NCI-H446 (cell line): ENCODE measurements at regions not wholly inside any gene's neighbourhood (a gene's known extent, or its start where the extent isn't known, plus 50 kb on each side); places are given as distances from the start of the nearest gene placed in this dataset.
"Not testable (repeated sequence)": the region's sequence is repeated elsewhere in the genome, so short reads cannot be mapped to it uniquely, and the experiment has no call there.

Experiments used
- DNase-seq, 2 experiments: peaks; one replicate each; lab custom pipeline; 2025; lab: John Stamatoyannopoulos, UW

DNA sequence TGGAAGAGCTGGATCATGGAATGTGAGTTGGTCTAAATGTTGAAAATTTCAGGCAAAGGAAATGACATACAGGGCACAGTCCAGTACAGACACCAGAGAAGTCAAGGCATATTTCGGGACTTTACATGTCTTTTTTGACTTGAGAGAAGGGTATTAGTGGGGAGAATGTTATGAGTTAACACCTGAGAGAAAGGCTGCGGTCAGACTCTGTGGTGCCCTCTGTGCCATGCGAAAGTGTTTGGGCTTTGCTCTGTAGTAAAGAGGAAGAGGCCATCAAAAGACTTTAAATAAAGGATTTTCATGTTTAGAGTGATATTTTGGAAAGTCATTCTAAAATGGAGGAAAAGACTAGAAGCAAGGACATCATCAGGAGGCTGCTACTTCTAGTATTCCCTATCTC is 607.4 kb downstream of the CCSER2 start:
- DNase-seq: no peak

DNA sequence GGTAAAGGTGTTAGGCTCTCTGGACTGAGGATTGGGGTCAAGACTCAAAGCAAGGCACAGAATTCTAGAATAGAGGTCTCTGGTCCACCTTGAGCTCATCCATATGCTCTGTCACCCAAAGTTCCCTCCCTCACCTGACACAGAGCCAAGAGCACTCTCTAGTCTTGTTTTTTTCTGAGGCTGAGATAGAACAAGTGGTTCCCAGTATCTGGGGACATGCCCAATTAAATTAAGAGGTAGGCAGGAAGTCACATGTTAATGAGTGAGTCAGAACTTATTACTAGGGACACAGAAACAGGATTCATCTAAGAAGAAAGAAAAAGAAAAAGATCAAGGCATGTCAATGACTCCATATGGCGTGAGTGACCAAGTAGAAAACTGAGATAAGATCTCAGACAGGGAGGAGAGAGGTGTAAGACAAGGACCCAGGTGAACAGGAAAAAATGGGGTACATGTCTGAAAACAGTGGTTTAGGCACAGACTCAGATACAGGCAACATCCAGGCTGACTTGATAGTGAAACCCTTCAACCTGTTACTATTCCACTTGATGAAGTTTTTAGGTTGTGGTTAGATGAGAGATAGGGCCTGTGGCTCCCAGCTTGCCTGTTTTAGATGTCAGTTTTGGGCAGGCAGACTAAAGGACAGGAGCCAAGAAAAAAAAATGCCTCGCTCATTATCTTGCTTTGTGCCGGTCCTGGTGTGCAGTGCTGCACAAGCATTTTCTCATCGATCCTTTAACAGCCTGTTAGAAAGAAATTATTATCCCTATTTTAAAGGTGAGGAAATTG is 609.9 kb downstream of the CCSER2 start:
- no peak for DNase-seq

DNA sequence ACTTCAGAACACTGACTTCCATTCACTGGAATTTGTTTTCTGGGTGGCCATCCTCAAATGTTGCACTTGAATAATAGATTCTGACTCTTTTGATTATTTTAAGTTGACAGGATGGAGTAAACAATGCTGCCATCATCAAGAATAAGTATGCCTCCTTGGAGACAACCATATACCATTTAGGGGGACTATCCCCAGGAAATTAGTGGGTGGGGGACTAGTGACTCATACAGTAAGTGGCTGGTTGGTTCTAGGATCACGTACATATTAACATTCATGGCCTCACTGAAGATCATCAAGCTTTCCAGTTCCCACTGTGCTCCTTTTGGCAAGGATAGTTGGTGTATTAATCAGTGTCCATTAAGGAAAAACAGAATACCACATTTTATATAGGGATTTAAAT is 615.2 kb downstream of the CCSER2 start:
- DNase-seq: no peak

DNA sequence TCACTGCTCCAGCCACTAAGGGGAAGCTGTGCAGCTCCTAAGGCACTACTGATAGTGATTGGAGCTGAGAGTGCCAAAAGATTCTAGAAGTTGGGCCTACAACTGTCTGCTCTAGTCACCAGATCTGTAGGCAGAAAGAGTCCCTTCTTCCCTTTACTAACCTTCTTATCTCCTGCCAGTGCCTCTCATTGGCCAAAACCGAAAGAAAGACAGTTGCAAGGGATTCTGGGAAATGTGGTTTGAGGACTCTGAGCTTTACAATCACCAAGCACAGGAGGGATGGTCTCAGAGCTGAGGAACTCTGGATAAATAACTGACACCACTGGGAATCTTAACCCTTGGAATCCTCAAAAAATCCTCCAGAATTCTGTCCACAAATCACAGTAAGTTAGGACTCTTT is 615.8 kb downstream of the CCSER2 start:
- DNase-seq: no peak

DNA sequence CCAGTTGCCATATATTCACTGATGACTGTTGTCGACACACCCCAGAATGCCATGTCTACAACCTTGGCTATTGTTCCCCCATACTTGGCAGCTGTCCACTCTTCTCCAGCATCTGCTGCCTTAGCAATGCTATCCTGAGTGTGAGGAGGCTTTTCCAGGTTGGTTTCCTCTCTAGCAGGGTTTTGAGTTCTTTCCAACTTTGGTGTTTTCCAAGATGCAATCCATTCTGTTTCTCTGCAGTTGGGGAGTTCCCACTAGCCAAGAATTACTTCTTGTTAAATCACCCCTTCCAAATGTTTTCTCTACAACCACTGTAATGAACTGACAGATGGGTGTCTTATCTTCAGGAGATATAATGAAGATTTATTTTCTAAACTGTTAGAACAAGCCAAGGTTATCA is 617.4 kb downstream of the CCSER2 start:
- DNase-seq: peak; percentile 3 to 87

DNA sequence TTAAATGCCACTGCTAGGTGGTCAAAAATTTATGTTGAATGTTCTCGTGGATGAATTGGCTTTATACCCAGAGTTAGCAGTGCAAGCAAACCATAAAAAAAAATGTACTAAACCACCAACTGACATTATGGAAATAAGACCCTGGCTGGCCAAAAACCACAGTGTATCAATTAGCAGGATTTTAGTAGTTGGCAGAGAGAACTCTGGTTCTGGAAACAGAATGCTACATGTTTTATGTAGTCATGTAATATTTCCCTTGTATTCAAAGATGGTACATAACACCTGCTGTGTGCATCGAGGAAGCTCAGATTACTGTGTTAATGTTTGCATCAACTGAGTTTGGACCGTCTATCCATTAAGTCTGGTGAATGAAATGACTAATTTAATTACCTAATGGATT is 618.5 kb downstream of the CCSER2 start:
- peak; percentile 44 to 76 for DNase-seq

DNA sequence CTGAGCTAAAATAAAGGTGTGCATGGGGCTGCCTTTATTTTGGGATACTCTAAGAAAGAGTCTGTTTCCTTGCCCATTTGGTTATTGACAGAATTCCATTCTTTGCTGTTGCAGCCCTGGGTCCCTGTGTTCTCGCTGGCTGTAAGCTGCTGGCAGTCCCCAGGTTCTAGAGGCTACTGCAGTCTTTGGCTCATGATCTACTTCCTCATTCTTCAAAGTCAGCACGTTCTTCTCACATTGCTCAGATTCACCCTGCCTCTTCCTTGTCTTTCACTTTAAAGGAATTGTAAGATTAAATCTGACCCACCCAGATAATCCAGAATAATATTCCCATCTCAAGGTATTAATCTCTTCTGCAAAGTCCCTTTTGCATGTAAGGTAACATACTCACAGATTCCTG is 620.3 kb downstream of the CCSER2 start:
- no peak for DNase-seq

DNA sequence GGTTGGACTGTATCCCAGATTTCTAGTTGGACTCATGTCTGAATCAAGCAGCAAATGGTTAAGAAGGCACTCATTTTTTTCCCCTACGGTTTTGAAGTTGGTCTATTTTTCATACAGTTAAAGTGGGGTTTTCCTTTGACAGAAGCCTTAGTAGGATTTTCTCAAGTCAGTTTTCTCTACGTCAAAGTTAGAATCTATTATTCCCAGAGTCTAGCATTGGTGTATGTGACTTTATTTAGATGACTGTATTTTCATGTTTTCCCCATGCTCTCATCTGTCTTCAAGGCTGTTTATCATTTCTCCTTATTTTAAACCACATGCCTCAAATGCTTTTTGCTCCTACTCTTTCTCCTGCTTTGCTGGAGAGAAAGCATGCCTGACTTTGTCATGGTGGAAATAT is 623.2 kb downstream of the CCSER2 start:
- no peak for DNase-seq

DNA sequence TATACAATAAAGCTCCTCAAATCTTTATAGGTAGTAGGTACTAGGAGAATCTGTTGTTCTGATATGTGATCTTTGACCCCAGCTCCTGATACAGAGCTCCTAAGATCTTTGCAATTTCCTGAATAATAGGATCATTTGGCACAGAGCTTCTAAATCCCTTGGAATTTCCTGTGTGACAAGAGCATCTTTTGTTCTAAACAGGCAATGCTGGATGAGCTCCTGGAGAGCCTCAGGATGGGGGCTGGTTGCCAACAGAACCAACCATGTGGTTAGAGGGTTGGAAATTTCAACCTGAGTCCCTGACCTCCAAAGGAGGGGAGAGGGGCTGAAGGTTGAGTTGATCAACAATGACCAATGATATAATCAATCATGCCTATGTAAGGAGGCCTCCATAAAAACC is 629.0 kb downstream of the CCSER2 start:
- no peak for DNase-seq

DNA sequence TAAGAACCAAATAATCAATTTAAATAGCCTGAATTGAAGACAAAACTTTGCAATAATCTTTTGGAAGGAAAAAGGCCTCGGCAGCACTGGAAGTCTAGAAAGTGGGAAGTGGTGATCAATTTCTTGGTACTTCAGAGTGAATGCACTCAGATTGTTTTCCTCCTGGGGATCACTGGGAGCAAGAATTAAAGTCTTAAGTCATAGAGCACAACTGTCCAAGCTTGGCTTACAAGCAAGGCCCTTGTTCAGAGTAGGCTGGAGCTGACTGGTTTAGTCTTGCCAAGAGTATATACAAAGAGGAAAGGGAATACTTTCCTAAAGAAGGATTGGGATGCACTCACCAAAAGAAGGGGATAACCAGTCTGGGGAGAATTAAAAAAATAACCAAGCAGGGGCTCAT is 637.1 kb downstream of the CCSER2 start:
- DNase-seq: no peak

DNA sequence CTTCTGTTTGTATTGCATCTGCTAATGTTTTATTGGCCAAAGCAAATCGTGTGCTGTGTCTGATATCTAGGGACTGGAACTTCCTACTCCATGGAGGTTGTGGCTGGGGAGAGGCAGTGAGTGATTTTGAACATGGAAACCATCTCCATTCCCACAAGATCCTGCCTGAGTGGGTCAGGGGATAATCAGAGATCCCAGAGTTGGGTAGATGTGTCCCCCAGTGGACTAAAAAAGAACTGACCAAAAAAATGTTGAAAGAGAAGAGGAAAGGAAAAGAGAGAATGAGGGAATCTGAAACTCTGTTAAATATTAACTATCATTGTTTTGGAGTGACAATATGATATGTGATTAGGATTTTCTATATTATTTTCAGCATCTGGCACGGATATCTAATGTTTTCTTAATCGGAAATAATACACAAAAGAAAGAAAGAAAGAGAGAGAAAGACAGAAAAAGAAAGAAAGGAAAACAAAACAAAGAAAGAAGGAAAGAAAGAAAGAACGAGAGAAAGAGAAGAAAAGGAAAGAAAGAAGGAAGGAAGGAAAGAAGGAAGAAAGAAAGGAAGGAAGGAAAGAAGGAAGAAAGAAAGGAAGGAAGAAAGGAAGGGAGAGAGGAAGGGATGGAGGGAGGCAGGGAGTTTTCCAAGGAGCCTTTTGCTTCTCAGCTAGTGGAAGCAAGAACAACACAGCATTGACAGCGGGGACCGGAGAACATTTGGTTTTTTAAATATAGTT is 638.5 kb downstream of the CCSER2 start:
- no peak for DNase-seq

DNA sequence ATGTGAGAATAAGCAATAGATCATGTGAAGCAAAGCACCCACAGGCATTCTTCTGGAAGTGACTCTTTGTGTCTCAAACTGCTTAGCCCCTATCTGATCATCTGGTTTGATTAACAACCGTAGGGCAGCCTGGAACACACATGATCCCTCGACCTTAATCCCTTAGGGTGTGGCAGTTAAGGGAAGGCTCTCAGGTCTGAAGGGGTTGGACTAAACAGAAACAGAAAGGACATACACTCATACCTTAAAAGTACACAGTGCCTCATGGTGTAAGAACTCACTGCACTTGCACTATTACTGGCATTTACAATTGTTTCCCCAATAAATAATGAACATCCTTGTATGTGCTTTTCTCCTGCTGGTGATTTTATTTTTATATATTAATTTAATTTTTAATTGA is 640.9 kb downstream of the CCSER2 start:
- DNase-seq: not testable (repeated sequence)

DNA sequence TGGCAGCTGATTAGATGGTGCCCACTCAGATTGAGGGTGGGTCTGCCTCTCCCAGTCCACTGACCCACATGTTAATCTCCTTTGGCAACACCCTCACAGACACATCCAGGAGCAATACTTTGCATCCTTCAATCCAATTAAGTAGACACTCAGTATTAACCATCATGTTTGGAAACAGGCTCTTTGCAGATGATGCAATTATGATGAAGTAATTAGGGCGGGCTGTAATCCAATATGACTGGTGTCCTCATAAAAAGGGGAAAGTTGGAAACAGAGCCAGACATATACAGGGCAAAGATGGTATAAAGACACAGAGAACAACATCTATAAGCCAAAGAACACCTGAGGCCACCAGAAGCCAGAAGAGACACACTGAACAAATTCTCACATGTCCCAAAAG is 658.6 kb downstream of the CCSER2 start:
- no peak for DNase-seq

DNA sequence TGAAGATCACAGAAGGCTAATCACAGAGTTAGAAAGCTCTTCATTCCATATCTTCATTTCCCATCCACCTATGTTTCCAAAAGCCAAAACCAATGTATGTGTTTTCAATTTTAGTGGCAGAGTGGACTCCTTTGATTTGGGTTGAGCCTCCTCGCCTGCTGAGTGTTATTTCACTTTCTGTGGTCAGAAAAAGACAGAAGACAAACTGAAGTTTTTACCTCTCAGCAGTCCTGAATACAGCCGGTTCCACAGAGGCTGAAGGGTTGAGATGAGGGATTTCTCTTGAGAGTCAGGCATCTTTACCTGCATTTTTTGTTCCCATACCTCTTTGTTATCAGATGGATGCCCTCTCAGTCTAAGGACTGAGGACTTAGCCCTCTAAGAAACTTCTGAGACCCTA is 659.6 kb downstream of the CCSER2 start:
- DNase-seq: no peak

DNA sequence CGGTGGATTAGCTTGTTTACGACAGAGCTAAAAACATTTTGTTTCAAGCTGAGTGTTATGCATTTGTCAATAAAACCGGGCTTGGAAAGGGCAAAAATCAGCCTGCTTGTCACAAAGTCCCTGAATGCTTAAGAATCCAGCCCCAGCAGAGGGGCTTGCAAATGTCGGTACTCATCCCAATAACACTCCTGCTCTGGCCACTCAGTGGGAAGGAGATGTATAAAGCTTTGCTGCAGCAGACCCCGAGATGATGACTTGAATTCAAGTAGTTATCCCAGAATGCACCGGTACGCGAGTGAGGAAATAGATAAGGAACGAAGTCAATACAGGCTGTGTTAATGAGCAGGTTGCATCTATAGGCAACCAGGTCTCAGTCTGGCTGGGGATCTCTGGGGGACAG is 662.3 kb downstream of the CCSER2 start:
- no peak for DNase-seq

DNA sequence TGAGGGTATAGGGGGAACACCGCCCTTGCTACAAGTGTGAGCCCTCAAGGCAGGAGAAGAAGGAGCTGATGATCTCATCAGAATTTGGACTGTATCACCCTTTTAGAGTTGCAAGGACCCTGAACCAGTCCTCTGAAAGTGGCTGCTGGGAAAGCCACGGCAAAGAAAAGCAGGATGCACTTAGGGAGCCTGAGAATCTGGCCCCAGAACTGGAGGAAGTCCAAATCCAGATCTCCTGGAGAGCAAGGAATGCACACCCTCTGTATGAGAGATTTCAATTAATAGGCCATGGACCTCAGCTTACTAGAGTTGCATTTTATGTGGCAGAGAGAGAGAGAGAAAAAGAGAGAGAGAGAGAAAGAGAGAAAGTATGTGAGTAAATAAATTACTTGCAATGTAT is 662.9 kb downstream of the CCSER2 start:
- no peak for DNase-seq

DNA sequence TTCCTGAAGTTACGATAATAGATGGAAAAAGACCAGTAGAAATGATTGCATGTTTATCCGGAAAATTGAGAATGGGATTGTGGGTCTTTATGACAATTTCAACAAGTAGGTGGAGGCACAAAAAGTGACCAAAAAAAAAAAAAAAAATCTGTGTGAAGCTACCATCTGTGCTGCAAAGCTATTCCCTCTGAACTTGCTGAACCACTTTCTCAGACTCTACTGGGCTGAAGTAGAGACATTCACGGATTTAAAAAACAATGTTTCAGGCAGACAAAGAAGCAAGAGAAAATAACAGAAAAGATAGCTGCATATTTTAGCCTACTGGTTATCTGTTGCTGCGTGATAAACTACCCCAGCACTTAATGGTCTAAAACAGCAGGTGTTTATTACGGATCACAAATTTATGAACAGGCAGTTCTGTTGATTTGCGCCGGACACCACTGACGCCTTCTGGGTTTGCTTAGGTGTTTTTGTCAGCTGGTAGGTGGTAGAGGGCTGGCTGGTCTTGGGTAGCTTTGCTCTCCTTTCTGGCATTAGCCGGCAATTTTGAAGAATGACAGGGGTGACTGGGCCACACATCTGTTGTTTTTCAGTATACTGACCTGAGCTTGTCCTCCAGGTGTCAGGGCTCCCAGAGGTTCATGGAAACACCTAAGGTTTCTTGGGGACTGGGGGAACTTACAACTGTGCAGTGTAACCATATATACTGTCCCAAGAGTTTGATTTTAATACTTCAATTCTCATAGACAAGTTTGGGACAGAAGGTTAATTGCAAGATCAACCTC is 665.1 kb downstream of the CCSER2 start:
- no peak for DNase-seq

DNA sequence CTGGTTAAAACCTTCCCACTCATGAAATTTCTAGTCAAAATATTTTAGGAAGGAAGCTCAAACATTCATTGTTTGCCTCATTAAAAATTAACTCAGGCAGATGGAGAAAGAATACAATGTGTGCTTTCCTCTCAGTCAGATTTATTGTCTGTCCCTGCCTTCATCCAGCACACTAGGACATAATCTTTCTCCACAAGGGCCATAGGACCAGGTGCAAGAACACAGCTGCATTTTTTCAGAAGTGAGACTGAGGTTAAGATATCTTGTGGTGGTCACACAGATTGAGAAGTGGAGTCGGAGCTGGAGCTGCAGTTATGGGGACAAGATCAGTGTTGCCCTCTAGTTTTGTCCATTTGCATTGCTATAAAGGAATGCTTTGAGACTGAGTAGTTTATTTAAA is 666.3 kb downstream of the CCSER2 start:
- DNase-seq: no peak

DNA sequence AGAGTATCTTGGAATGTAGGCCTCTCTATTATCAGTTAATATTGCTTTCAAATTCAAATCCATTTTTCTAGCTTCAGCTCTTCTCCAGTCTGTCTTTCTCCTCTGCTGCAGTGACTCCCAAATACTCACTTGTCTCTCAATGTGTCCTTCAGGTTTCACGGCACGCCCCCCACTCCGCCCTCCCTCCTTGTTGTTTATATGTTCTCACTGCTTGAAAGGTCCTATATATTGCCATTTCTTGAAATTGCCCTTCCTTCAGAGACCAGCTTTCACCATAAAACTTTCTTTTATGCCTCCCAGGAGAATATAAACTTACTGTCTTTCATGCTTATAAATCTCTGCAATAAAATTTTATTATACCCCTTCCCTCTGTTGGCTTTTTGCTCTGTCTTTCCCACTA is 668.2 kb downstream of the CCSER2 start:
- DNase-seq: no peak

DNA sequence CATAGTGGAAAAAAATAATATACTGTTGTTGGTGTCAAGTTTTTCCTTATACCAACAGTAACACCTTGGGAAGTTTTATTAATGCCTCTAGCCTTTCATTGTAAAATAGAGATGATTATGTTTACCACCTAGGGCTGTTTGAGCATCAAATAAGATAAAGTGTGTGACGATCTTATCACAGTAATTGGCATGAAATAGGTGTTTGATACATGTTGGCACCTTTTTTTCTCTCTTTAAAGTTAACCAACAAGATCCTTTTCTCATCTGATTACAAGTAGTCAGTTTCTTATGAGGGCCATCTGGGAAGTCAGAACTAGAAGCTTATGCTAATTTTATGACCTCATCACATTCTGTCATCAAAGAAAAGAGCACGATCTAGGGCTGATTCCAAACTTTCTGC is 669.5 kb downstream of the CCSER2 start:
- no peak for DNase-seq

DNA sequence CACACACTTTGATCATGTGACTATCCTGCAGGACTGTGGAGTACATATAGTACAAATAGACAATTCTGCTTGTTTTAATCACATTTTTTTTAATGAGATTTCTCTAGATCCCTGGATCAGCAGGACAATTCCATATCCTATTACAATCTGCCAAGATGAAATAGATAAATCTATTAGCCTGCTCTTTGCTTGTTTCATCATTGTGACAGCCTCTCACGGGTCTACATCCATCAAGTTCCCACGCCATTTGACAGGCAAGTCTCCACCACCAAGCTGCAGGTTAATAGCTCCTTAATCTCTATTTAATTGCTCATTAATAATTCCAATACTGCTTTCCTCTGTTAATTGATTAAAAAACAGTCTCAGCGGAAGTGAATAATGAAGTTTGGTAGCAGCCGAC is 671.5 kb downstream of the CCSER2 start:
- no peak for DNase-seq

DNA sequence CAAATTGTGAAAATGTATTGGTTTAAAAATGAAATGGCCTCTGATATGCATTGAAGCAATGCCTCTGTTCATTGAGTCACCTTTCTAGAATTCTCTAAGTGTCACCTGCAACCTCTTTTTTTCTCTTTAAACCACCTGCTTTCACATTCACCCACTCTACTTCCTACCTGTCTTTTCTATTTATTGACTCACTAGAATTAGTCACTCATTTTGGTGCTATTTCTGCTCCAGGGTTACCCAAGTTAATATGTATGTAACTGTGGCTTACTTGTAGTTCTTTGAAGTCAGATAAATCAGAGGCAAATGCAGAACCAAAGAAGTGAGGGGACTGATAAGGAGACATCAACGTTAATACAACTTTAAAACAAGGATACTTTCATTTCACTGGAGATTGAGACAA is 674.7 kb downstream of the CCSER2 start:
- DNase-seq: no peak
